ENCODE measurements at regions not wholly inside any gene's neighbourhood (a gene's known extent, or its start where the extent isn't known, plus 50 kb on each side); places are given as distances from the start of the nearest gene placed in this dataset.

GRCh38 chr1:234933475-234933874 lies 195.2 kb downstream of the TOMM20 start:
- peaks cover 6% of the 10 kb centered on the region for H3K4me1 Mint-ChIP-seq (ENCODE audit: insufficient read depth, unreplicated experiment)
- DNase-seq (ENCODE audit: unreplicated experiment) = peak; percentile 82
- CTCF ChIA-PET = interaction anchor here (0.6 to 1.2 kb wide), 4 partner anchors 22 to 432 kb away, joined by 3 to 5 read pairs (median 4); no protein-coding TSS in a partner anchor
- no peaks in the 10 kb centered on the region for H3K9me3 Mint-ChIP-seq (ENCODE audit: unreplicated experiment)
- H3K4me3 Mint-ChIP-seq (ENCODE audit: unreplicated experiment) = no peak overlapping the region
- POLR2A ChIA-PET = interaction anchor here (0.6 to 2.0 kb wide), 5 partner anchors 8 to 322 kb away, joined by 3 to 6 read pairs (median 4); no protein-coding TSS in a partner anchor
- intact Hi-C loops (cut with micrococcal nuclease) = no loop called here
- H3K36me3 Mint-ChIP-seq (ENCODE audit: insufficient read depth, unreplicated experiment) = no peaks in the 10 kb centered on the region
- H3K27ac Mint-ChIP-seq (ENCODE audit: low read depth, unreplicated experiment) = no peak overlapping the region
- no peak for TF ChIP-seq CTCF (IDR thresholded peaks at IDR 0.05; ENCODE audit: unreplicated experiment)
- no TSS peak for BruUV-seq (replicated peaks)
- H3K27me3 Mint-ChIP-seq (ENCODE audit: insufficient read depth, unreplicated experiment) = no peaks in the 10 kb centered on the region

- TF ChIP-seq CTCF (IDR thresholded peaks at IDR 0.05; ENCODE audit: unreplicated experiment) = no peak
- POLR2A ChIA-PET = interaction anchor here (0.6 to 1.8 kb wide), 4 partner anchors 9 to 321 kb away, joined by 3 to 6 read pairs (median 3); no protein-coding TSS in a partner anchor
- intact Hi-C loops (cut with micrococcal nuclease) = no loop called here
- peak; percentile 22 for DNase-seq (ENCODE audit: unreplicated experiment)
- peaks cover 7% of the 10 kb centered on the region for H3K4me1 Mint-ChIP-seq (ENCODE audit: insufficient read depth, unreplicated experiment)
- no TSS peak for BruUV-seq (replicated peaks)
- H3K9me3 Mint-ChIP-seq (ENCODE audit: unreplicated experiment) = no peaks in the 10 kb centered on the region
- H3K27ac Mint-ChIP-seq (ENCODE audit: low read depth, unreplicated experiment) = no peak overlapping the region
- no peak overlapping the region for H3K4me3 Mint-ChIP-seq (ENCODE audit: unreplicated experiment)
- no peaks in the 10 kb centered on the region for H3K36me3 Mint-ChIP-seq (ENCODE audit: insufficient read depth, unreplicated experiment)
- no peaks in the 10 kb centered on the region for H3K27me3 Mint-ChIP-seq (ENCODE audit: insufficient read depth, unreplicated experiment)
- CTCF ChIA-PET = interaction anchor here (0.6 to 1.2 kb wide), 5 partner anchors 22 to 472 kb away, joined by 3 to 5 read pairs (median 3); no protein-coding TSS in a partner anchor
Observed at GRCh38 chr1:234932511-234933430, 195.9 kb downstream of the TOMM20 start.

- no peaks in the 10 kb centered on the region for H3K36me3 Mint-ChIP-seq (ENCODE audit: insufficient read depth, unreplicated experiment)
- H3K9me3 Mint-ChIP-seq (ENCODE audit: unreplicated experiment) = no peaks in the 10 kb centered on the region
- no peak overlapping the region for H3K27ac Mint-ChIP-seq (ENCODE audit: low read depth, unreplicated experiment)
- no peak for DNase-seq (ENCODE audit: unreplicated experiment)
- intact Hi-C loops (cut with micrococcal nuclease) = no loop called here
- H3K27me3 Mint-ChIP-seq (ENCODE audit: insufficient read depth, unreplicated experiment) = no peaks in the 10 kb centered on the region
- no TSS peak for BruUV-seq (replicated peaks)
- H3K4me3 Mint-ChIP-seq (ENCODE audit: unreplicated experiment) = no peak overlapping the region
- TF ChIP-seq CTCF (IDR thresholded peaks at IDR 0.05; ENCODE audit: unreplicated experiment) = no peak
- POLR2A ChIA-PET = interaction anchor here (0.9 kb wide), 1 partner anchor 11 kb away, joined by 3 read pairs; no protein-coding TSS in a partner anchor
- peaks cover 14% of the 10 kb centered on the region for H3K4me1 Mint-ChIP-seq (ENCODE audit: insufficient read depth, unreplicated experiment)
- CTCF ChIA-PET = interaction anchor here (0.6 to 1.0 kb wide), 2 partner anchors 24 to 26 kb away, joined by 3 read pairs; no protein-coding TSS in a partner anchor
Observed at GRCh38 chr1:234932106-234932505, 196.5 kb downstream of the TOMM20 start.

GRCh38 chr1:234931404-234931973 lies 197.1 kb downstream of the TOMM20 start:
- no peak overlapping the region for H3K4me3 Mint-ChIP-seq (ENCODE audit: unreplicated experiment)
- no peak for DNase-seq (ENCODE audit: unreplicated experiment)
- no peak for TF ChIP-seq CTCF (IDR thresholded peaks at IDR 0.05; ENCODE audit: unreplicated experiment)
- H3K9me3 Mint-ChIP-seq (ENCODE audit: unreplicated experiment) = no peaks in the 10 kb centered on the region
- H3K36me3 Mint-ChIP-seq (ENCODE audit: insufficient read depth, unreplicated experiment) = no peaks in the 10 kb centered on the region
- H3K4me1 Mint-ChIP-seq (ENCODE audit: insufficient read depth, unreplicated experiment) = peaks cover 15% of the 10 kb centered on the region
- CTCF ChIA-PET = interaction anchor here (0.6 to 1.0 kb wide), 3 partner anchors 24 to 26 kb away, joined by 3 read pairs; no protein-coding TSS in a partner anchor
- intact Hi-C loops (cut with micrococcal nuclease) = no loop called here
- no peak overlapping the region for H3K27ac Mint-ChIP-seq (ENCODE audit: low read depth, unreplicated experiment)
- POLR2A ChIA-PET = interaction anchor here (0.6 to 1.2 kb wide), 3 partner anchors 10 to 320 kb away, joined by 3 to 5 read pairs (median 3); no protein-coding TSS in a partner anchor
- BruUV-seq (replicated peaks) = no TSS peak
- no peaks in the 10 kb centered on the region for H3K27me3 Mint-ChIP-seq (ENCODE audit: insufficient read depth, unreplicated experiment)
